CD4-positive, alpha-beta T cell treated with Interferon gamma for 1 hour (primary cell): ENCODE measurements at regions not wholly inside any gene's neighbourhood (a gene's known extent, or its start where the extent isn't known, plus 50 kb on each side); places are given as distances from the start of the nearest gene placed in this dataset.

Experiments used
- DNase-seq: peaks from one replicate; pipeline ENCODE4 v3.0.0-alpha.2; 2020

DNA sequence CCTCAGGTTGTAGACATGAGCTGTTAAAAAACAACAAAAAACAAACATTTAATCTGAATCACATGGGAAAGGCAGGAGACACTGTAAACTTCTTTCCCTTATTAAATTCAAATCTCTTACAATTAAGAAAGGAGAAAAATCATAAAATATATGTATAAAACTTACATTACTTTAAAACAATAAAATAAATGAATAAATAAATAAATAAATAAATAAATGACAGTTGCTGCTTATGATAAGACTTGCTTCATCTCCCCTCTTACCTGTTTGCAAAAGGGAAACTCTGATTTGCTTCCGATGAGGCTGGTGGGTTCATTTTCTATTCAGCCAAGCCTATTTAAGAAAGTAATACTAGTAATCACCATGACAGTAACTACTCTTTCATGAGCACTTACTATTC lies 353.4 kb upstream of the TBL1XR1 start:
- no peak for DNase-seq

- no peak for DNase-seq
Measured at GRCh38 chr3:177551431-177551836, 354.2 kb upstream of the TBL1XR1 start.

DNA sequence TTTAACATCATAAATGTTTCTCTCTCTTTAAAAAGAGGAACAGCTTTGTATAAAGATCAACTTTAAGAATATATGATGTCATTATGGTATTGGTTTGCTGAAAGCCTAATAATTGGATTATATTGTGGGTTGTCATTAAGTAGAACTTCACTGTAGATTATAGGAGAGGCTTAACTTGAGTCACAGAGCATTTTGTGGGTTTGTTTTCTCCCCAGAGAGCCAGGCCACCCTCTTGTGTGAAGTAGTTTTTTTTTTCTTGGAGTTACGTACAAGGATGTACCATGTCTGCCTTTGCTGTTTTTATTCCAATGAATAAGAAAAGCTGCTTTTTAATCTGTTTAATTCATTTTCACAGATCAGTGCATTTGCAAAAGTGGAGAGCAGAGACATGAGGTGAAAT lies 354.8 kb upstream of the TBL1XR1 start:
- no peak for DNase-seq

GRCh38 chr3:177553012-177553411 lies 355.7 kb upstream of the TBL1XR1 start:
- no peak for DNase-seq

GRCh38 chr3:177553579-177553978 lies 356.3 kb upstream of the TBL1XR1 start:
- no peak for DNase-seq

DNA sequence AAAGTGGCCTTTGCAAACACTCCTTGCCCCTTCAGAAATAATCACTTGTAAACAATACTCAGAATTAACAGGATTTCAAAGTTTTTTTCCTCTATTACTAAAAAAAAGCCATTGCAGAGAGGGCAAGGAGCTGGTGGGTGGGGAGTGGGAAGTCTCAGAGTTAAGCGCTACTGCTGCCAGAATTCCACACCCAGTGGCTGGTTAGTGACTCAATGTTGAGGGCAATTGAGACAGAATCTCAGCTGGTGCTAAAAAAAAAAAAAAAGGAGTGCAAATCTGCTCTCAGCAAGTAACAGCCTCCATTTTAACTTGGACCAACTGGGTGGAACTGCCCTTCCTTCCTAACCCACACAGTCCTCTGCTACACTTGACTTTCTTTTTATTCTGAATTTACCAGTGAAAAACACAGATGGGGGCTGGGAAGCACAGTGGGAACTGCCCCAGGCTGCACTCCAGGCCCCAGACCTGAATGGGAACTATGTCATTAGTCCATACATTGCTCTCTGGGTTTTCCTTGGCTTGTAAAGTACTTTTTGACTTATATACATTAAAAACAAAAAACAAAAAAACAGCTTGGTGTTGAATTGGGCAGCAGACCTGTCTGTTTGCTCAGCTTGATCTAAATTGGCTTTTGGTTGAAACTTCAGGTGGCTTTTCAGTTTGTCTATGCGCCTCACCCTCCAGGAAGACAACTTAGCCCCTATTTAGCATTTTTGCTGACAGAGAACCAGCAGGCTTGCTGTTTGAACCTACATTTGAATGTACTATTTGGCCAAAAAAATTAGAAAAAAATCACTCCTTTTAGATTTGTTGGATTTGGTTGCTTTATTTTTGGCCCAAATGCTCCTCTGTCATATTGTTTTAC lies 357.8 kb upstream of the TBL1XR1 start:
- DNase-seq, result no peak

- no peak for DNase-seq
Measured at GRCh38 chr3:177557548-177557947, 360.3 kb upstream of the TBL1XR1 start.

- no peak for DNase-seq
Measured at GRCh38 chr3:177561365-177561764, 364.1 kb upstream of the TBL1XR1 start.

- DNase-seq, result no peak
Measured at GRCh38 chr3:177561769-177562392, 364.6 kb upstream of the TBL1XR1 start.

DNA sequence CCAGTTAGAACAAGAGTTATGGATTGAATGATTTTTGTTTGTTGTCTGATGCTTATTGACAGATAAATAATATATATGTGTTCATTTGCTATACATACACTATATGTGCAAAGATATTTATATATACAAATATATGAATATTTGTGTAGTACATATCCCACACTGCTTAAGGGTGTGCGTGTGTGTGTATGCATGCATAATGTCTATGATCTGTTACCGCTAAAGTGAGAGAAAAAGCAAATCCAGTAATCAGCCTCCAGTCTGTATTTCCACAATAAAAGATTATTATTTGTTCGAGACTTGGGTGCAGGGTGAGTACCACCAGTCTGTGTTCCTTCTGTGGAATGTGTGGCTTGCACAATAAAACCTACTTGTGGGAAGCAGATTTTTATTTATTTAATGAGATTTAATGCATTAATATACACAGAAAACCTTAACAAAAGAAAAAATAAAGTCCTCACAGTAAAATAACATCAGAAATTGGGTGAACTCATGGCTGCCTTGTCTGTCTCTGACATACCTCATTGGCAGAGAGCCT lies 366.0 kb upstream of the TBL1XR1 start:
- no peak for DNase-seq

GRCh38 chr3:177563792-177564191 lies 366.5 kb upstream of the TBL1XR1 start:
- DNase-seq, result no peak

DNA sequence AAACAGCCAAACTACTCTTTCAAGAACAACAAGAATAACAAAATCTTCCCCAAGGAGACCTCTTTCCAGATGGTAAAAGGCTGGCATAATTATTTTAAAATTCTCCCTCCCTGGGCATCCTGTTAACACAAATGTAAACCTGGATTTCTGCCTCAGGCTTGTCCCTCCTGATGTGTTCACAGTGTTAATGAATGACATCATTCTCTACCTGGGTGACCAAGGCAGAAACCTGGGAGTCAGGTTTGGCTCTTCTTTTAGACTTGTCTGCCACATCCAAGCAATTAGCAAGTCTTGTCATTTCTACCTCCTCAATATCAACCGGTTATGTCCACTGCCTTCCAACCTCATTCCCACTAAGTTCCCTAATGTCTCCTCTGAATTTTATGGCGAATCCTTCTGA lies 368.7 kb upstream of the TBL1XR1 start:
- no peak for DNase-seq

GRCh38 chr3:177567833-177568232 lies 370.6 kb upstream of the TBL1XR1 start:
- no peak for DNase-seq

GRCh38 chr3:177569193-177569592 lies 371.9 kb upstream of the TBL1XR1 start:
- DNase-seq, result no peak

DNA sequence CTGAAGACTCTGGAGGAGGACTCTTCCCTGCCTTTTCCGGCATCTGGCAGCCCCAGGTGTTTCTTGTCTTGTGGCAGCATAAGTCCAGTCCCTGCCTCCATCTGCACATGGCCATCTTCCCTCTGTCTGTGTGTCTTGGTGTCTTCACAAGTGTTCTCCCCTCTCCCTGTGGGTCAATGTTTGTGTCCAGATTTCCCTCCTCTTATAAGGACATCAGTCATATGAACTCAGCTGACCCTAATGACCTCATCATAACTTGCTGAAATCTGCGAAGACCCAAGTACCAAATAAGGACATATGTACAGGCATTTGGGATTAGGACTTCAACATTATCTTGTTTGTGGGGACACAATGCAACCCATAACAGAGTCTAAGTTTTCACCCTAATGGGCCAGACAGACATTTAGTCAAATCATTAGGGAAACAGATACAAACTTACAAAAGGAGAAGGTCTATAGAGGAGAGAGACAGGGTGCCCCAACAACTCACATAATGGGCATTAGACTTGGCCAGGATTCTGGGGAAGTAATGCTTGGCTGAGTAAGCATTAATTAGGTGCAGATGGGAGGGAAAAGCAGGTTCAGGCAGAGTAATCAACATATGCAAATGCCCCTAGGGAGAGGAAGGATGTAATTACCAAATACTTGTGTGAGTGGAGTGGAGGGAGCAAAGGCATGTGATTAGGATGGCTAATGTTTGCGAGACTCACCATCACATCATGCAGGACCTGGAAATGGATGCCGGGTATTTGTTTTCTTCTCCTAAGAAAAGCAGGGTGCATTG lies 372.8 kb upstream of the TBL1XR1 start:
- DNase-seq, result no peak

GRCh38 chr3:177571271-177571943 lies 374.1 kb upstream of the TBL1XR1 start:
- no peak for DNase-seq

- no peak for DNase-seq
Measured at GRCh38 chr3:177571944-177572315, 374.6 kb upstream of the TBL1XR1 start.

DNA sequence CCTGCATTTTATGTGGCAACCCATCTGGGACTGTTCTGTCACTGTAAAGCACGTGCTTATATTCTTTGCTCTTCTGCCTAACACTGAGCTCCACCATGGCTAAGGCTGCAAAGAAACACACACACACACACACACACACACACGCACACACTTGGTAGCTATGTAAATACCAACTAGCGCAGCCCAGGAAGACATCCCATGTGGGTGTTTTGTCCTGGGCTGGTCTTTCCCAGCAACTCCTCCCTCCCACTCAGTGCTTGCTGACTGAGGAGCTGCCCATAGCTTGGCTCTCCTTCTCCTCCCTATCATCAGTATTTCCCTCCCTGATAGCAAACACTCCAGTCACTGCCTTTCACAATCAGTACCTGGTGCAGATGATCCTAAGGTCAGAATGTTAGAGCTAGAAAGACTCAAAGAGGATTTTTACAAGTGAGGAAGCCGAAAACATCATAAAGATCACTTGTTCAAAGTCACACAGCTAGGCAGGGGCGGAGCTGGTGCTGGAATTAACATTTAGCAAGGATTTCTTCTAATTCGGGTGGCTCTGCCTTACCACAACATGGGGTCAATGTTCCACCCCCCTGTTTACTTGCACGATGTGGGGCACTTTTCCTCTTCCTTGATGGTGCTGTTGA lies 377.1 kb upstream of the TBL1XR1 start:
- DNase-seq, result no peak

DNA sequence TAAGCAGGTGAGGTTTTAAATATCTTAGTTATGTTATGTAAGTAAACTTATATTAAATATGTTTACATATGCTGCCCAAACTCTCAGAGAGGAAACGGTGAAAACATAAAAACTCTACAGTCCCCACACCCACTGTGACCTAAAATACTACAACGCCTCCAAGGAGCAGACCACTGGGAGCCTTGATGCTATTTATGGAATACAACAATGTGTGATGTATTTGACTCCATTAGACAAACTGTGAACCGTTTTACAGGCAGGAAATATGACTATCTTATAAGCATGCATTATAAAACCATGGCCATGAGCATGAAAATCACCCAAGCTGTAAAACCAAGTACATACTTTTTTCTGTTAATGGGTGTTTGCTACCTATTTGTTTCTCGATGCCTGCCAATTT lies 379.5 kb upstream of the TBL1XR1 start:
- no peak for DNase-seq

- no peak for DNase-seq
Measured at GRCh38 chr3:177578488-177578887, 381.2 kb upstream of the TBL1XR1 start.

- no peak for DNase-seq
Measured at GRCh38 chr3:177579419-177579818, 382.1 kb upstream of the TBL1XR1 start.

- DNase-seq, result no peak
Measured at GRCh38 chr3:177580437-177580836, 383.2 kb upstream of the TBL1XR1 start.
